RWPE2 (cell line): ENCODE measurements at regions not wholly inside any gene's neighbourhood (a gene's known extent, or its start where the extent isn't known, plus 50 kb on each side); places are given as distances from the start of the nearest gene placed in this dataset.
"Not testable (repeated sequence)": the region's sequence is repeated elsewhere in the genome, so short reads cannot be mapped to it uniquely, and the experiment has no call there.

ENCODE experiments used
- ATAC-seq: fragments of 200-7000 bp; cut with Tn5 transposase; 3 replicates; pipeline ENCODE4 v1.9.1; 2021; ENCODE audit warnings: low read depth
- DNase-seq: peaks from one replicate; pipeline ENCODE4 v3.0.0-alpha.2; 2020; ENCODE audit warnings: low spot score
- H3K27ac ChIP-seq: fragments of 450-650 bp; 2 replicates; pipeline ENCODE4 v1.5.1; 2017; ENCODE audit warnings: mild to moderate bottlenecking; ENCODE audit not compliant: poor library complexity, severe bottlenecking
- H3K27me3 ChIP-seq: fragments of 250-450 bp; sonication (Bioruptor Pico); 2 replicates; pipeline ENCODE4 v1.5.1; 2021; ENCODE audit warnings: mild to moderate bottlenecking, moderate library complexity; ENCODE audit not compliant: insufficient read depth, poor library complexity, severe bottlenecking
- H3K36me3 ChIP-seq: fragments of 250-450 bp; sonication (Bioruptor Pico); 2 replicates; pipeline ENCODE4 v1.5.1; 2020; ENCODE audit warnings: low read depth, mild to moderate bottlenecking, moderate library complexity
- H3K4me1 ChIP-seq: fragments of 250-450 bp; sonication (Bioruptor Pico); 2 replicates; pipeline ENCODE4 v1.5.1; 2021; ENCODE audit warnings: mild to moderate bottlenecking, moderate library complexity; ENCODE audit not compliant: insufficient read depth, poor library complexity, severe bottlenecking
- H3K4me3 ChIP-seq: fragments of 250-450 bp; sonication (Bioruptor Pico); 2 replicates; pipeline ENCODE4 v1.5.1; 2021; ENCODE audit warnings: mild to moderate bottlenecking, moderate library complexity; ENCODE audit not compliant: severe bottlenecking
- H3K9me3 ChIP-seq: fragments of 250-450 bp; sonication (Bioruptor Pico); 2 replicates; pipeline ENCODE4 v1.5.1; 2021; ENCODE audit warnings: mild to moderate bottlenecking, moderate library complexity; ENCODE audit not compliant: severe bottlenecking
- TF ChIP-seq, protein P1 (sequence below): fragments of 450-650 bp; IDR thresholded peaks from one replicate; pipeline ENCODE4 v1.5.1; 2017; ENCODE audit warnings: mild to moderate bottlenecking, moderate library complexity; ENCODE audit not compliant: poor library complexity, severe bottlenecking

DNA sequence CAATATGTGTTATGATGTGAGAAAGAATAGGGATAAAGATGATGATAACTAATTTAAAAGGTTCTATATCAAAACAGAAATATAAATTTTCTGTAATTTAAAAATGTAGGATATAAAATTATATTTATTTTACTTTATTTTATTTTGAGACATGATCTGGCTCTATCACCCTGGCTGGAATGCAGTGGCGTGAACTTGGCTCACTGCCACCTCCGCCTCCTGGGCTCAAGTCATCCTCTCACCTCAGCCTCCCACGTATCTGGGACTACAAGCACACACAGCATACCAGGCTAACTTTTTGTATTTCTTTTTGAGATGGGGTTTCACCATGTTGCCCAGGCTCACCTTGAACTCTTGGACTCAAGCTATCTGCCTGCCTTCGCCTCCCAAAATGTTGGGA lies 214.9 kb upstream of the SLITRK1 start:
- H3K4me1 ChIP-seq, result no peaks in the 10 kb centered on the region
- H3K27ac ChIP-seq, result no peak overlapping the region
- no peaks in the 10 kb centered on the region for H3K9me3 ChIP-seq
- TF ChIP-seq, protein P1, sequence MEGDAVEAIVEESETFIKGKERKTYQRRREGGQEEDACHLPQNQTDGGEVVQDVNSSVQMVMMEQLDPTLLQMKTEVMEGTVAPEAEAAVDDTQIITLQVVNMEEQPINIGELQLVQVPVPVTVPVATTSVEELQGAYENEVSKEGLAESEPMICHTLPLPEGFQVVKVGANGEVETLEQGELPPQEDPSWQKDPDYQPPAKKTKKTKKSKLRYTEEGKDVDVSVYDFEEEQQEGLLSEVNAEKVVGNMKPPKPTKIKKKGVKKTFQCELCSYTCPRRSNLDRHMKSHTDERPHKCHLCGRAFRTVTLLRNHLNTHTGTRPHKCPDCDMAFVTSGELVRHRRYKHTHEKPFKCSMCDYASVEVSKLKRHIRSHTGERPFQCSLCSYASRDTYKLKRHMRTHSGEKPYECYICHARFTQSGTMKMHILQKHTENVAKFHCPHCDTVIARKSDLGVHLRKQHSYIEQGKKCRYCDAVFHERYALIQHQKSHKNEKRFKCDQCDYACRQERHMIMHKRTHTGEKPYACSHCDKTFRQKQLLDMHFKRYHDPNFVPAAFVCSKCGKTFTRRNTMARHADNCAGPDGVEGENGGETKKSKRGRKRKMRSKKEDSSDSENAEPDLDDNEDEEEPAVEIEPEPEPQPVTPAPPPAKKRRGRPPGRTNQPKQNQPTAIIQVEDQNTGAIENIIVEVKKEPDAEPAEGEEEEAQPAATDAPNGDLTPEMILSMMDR, result no peak
- DNase-seq, result no peak
- no peaks in the 10 kb centered on the region for H3K27me3 ChIP-seq
- no peak for ATAC-seq
- H3K4me3 ChIP-seq, result no peak overlapping the region
- no peaks in the 10 kb centered on the region for H3K36me3 ChIP-seq

DNA sequence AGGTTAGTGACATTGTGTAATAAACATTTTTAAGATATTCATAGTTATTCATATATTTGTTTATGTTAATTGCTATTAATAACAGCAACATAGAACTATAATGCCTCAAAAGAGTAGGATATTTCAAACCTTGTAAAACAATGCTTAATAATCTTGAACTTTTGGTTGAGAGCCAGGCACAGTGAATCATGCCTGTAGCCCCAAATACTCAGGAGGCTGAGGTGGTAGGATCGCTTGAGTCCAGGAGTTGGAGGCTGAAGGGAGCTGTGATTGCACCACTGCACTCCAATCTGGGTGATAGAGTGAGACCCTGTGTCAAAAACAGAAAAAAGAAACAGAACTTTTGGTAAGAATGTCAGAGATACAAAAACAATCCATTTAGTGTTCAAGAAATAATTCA lies 213.9 kb upstream of the SLITRK1 start:
- TF ChIP-seq, protein P1, result no peak

DNA sequence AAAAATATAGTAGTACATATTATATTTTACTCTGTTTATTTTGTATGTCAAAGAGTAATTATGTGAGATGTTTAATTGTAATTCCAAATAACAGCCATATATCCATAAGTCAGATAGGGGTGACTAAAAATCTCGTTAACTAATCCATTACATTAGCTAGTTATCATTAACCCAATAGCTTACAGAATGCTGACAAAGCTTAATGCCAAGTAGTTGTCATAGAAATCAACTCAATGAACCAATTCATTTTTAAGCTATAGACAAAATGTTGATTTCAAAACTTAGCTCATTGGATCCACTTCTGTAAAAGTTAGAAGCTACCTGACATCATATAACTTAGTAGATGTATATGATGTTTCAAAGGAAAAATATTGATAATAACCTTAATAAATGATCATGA lies 206.7 kb upstream of the SLITRK1 start:
- no peaks in the 10 kb centered on the region for H3K27me3 ChIP-seq
- ATAC-seq (no peak), DNase-seq (no peak)
- no peaks in the 10 kb centered on the region for H3K9me3 ChIP-seq
- H3K4me3 ChIP-seq, result no peak overlapping the region
- no peak overlapping the region for H3K27ac ChIP-seq
- TF ChIP-seq, protein P1, result no peak
- no peaks in the 10 kb centered on the region for H3K36me3 ChIP-seq
- no peaks in the 10 kb centered on the region for H3K4me1 ChIP-seq

More for the DNA sequence above, 213.9 kb upstream of the SLITRK1 start:
- H3K9me3 ChIP-seq, result no peaks in the 10 kb centered on the region
- no peak overlapping the region for H3K4me3 ChIP-seq
- ATAC-seq, result no peak
- H3K27me3 ChIP-seq, result no peaks in the 10 kb centered on the region
- no peak overlapping the region for H3K27ac ChIP-seq
- no peak for DNase-seq
- H3K4me1 ChIP-seq, result no peaks in the 10 kb centered on the region
- H3K36me3 ChIP-seq, result no peaks in the 10 kb centered on the region

DNA sequence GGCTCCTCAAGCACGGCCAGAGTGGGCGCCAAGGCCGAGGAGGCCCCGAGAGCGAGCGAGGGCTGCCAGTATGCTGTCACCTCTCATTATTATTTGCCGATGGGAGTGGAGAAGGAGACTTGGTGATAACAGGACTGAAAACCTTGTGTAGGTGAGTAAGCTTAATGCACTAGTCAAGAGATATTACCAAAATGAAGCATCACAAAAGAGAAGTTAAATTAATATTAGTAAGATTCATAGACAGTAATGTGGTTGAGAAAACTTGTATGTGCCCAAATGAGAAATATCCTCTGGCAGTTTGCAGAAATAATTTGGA lies 204.5 kb upstream of the SLITRK1 start:
- DNase-seq (no peak), ATAC-seq (no peak)
- H3K4me3 ChIP-seq, result no peak overlapping the region
- no peak overlapping the region for H3K27ac ChIP-seq
- no peaks in the 10 kb centered on the region for H3K36me3 ChIP-seq
- TF ChIP-seq, protein P1, result no peak
- H3K27me3 ChIP-seq, result no peaks in the 10 kb centered on the region
- no peaks in the 10 kb centered on the region for H3K9me3 ChIP-seq
- H3K4me1 ChIP-seq, result no peaks in the 10 kb centered on the region

DNA sequence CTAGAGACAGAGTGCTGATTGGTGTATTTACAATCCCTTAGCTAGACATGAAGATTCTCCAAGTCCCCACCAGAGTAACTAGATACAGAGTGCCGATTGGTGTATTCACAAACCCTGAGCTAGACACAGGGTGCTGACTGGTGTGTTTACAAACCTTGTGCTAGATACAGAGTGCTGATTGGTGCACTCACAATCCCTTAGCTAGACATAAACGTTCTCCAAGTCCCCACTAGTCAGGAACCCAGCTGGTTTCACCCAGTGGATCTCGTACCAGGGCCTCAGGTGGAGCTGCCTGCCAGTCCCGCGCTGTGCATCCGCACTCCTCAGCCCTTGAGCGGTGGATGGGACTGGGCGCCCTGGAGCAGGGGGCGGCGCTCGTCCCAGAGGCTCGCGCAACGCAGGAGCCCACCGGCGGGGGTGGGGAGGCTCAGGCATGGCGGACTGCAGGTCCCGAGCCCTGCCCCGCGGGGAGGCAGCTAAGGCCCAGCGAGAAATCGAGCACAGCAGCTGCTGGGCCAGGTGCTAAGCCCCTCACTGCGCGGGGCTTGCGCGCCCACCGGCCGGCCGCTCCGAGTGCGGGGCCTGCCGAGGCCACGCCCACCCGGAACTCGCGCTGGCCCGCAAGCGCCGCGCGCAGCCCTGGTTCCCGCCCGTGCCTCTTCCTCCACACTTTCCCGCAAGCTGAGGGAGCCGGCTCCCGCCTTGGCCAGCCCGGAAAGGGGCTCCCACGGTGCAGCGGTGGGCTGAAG lies 204.0 kb upstream of the SLITRK1 start:
- not testable (repeated sequence) for H3K4me3 ChIP-seq, H3K27ac ChIP-seq, DNase-seq, H3K36me3 ChIP-seq, H3K27me3 ChIP-seq, H3K4me1 ChIP-seq, H3K9me3 ChIP-seq, ATAC-seq
